SU-DHL-6 (cell line): ENCODE measurements at regions not wholly inside any gene's neighbourhood (a gene's known extent, or its start where the extent isn't known, plus 50 kb on each side); places are given as distances from the start of the nearest gene placed in this dataset.

ENCODE experiments used
- EZH2phosphoT487 ChIP-seq: fragments of 200-600 bp; sonication (generic), shearing (Covaris generic); conservative IDR thresholded peaks from 2 replicates; pipeline ENCODE4 v1.6.1; 2018; ENCODE audit warnings: mild to moderate bottlenecking, antibody characterized with exemption, low read length, moderate library complexity, mixed read lengths
- TF ChIP-seq, protein P1 (sequence below): fragments of 200-600 bp; sonication (generic); IDR thresholded peaks from one replicate; pipeline ENCODE4 v1.5.1; 2017; ENCODE audit warnings: antibody characterized with exemption, mild to moderate bottlenecking, low read length, moderate library complexity; ENCODE audit not compliant: insufficient read depth, poor library complexity, severe bottlenecking

DNA sequence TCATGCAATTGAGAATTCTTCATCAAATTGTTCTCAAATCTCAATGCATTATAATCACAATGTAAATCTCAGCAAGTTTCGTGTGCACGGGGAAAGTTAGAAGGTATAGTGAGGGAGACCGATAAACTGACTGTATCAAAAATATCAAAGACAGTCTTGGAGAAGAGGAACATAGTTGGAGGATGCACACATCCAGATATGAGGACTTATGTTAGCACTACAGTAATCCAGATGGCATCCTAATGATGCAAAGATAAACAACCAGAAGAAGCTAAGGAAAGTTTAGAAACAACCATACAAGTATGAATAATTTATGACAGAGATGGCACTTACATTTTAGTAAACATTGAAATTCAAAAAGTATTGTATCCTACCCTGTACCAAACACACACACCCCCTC lies 760.1 kb downstream of the RPS29 start:
- TF ChIP-seq, protein P1, sequence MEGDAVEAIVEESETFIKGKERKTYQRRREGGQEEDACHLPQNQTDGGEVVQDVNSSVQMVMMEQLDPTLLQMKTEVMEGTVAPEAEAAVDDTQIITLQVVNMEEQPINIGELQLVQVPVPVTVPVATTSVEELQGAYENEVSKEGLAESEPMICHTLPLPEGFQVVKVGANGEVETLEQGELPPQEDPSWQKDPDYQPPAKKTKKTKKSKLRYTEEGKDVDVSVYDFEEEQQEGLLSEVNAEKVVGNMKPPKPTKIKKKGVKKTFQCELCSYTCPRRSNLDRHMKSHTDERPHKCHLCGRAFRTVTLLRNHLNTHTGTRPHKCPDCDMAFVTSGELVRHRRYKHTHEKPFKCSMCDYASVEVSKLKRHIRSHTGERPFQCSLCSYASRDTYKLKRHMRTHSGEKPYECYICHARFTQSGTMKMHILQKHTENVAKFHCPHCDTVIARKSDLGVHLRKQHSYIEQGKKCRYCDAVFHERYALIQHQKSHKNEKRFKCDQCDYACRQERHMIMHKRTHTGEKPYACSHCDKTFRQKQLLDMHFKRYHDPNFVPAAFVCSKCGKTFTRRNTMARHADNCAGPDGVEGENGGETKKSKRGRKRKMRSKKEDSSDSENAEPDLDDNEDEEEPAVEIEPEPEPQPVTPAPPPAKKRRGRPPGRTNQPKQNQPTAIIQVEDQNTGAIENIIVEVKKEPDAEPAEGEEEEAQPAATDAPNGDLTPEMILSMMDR: no peak
- TF ChIP-seq EZH2phosphoT487: no peak
